A673 (cell line): ENCODE measurements at regions not wholly inside any gene's neighbourhood (a gene's known extent, or its start where the extent isn't known, plus 50 kb on each side); places are given as distances from the start of the nearest gene placed in this dataset.

Source experiments
- BruUV-seq: library from RNA; stranded (reverse); fragments of 400-500 nt; replicated peaks from 2 replicates; lab custom pipeline; 2021; lab: Mats Ljungman, UMichigan
- CTCF ChIA-PET: fragments of 300-600 bp; sonication (Branson Sonifier 250); formaldehyde crosslinking; loops from one replicate; lab custom pipeline; 2022; ENCODE audit warnings: antibody characterized with exemption; lab: Charles Lee
- POLR2A ChIA-PET: fragments of 300-600 bp; sonication (Branson Sonifier 250); formaldehyde crosslinking; loops from one replicate; lab custom pipeline; 2022; ENCODE audit warnings: antibody characterized with exemption; ENCODE audit not compliant: low non-redundant PET; lab: Charles Lee
- DNase-seq: peaks from one replicate; pipeline ENCODE4 v3.0.0-alpha.2; 2015; ENCODE audit warnings: low spot score
- H3K27ac ChIP-seq: fragments of 200-600 bp; sonication (generic); 2 replicates; pipeline ENCODE4 v1.5.1; 2016; ENCODE audit warnings: mixed run types, low read depth, mild to moderate bottlenecking, mixed read lengths, antibody characterized with exemption, low read length; ENCODE audit not compliant: poor library complexity, severe bottlenecking
- H3K27me3 ChIP-seq: fragments of 200-600 bp; sonication (generic); replicated peaks from 2 replicates; pipeline ENCODE4 v1.6.1; 2017; ENCODE audit warnings: mixed run types, low read depth, mild to moderate bottlenecking, mixed read lengths, antibody characterized with exemption, low read length; ENCODE audit not compliant: insufficient read depth, poor library complexity
- H3K36me3 ChIP-seq: fragments of 200-600 bp; sonication (generic); 2 replicates; pipeline ENCODE4 v1.6.1; 2016; ENCODE audit warnings: mixed run types, mild to moderate bottlenecking, mixed read lengths, antibody characterized with exemption, low read length; ENCODE audit not compliant: insufficient read depth, poor library complexity, severe bottlenecking
- H3K4me1 ChIP-seq: fragments of 200-600 bp; sonication (generic); 2 replicates; pipeline ENCODE4 v1.6.1; 2017; ENCODE audit warnings: mixed run types, mild to moderate bottlenecking, mixed read lengths, antibody characterized with exemption, low read length; ENCODE audit not compliant: insufficient read depth, poor library complexity, severe bottlenecking
- H3K4me3 ChIP-seq: fragments of 200-600 bp; sonication (generic); 2 replicates; pipeline ENCODE4 v1.5.1; 2016; ENCODE audit warnings: low read depth, mixed run types, mild to moderate bottlenecking, mixed read lengths, low read length; ENCODE audit not compliant: poor library complexity, severe bottlenecking
- H3K9me3 ChIP-seq: fragments of 200-600 bp; sonication (generic); 2 replicates; pipeline ENCODE4 v1.6.1; 2016; ENCODE audit warnings: mixed run types, low read depth, mild to moderate bottlenecking, mixed read lengths, antibody characterized with exemption, low read length; ENCODE audit not compliant: poor library complexity, severe bottlenecking
- EZH2 ChIP-seq: fragments of 200-600 bp; sonication (generic); IDR thresholded peaks from 2 replicates; pipeline ENCODE4 v1.6.1; 2017; ENCODE audit warnings: borderline replicate concordance, low read depth, mild to moderate bottlenecking, mixed read lengths, antibody characterized with exemption, low read length; ENCODE audit not compliant: poor library complexity, severe bottlenecking
- intact Hi-C: fragments of 100-400 bp; cut with micrococcal nuclease; formaldehyde crosslinking; loops from one replicate; pipeline ENCODE4 v1.10.0; 2022; ENCODE audit not compliant: unreplicated experiment
- TF ChIP-seq, protein P1 (sequence below): fragments of 300-800, 200-600 bp; sonication (generic); conservative IDR thresholded peaks from 2 replicates; pipeline ENCODE4 v1.5.1; 2017; ENCODE audit warnings: low read depth, mild to moderate bottlenecking, antibody characterized with exemption, low read length, moderate library complexity, mixed read lengths

DNA sequence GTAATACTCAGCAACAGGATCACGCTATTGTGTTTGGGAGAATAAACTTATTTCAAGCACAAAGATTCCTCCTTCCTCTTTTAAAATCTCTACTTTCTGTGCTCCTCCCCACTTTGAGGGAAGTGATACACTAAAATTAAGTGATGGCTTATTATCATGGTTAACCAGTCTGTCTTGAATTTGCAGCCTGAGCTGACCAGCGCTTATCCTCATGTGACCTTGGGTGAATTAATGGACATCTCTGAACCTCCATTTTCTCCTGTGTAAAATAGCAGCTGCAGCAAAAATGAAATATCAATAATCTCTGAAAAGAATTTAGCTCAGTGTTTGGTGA lies 222.6 kb downstream of the BCAS1 start:
- no TSS peak for BruUV-seq
- TF ChIP-seq EZH2 = no peak
- TF ChIP-seq, protein P1, sequence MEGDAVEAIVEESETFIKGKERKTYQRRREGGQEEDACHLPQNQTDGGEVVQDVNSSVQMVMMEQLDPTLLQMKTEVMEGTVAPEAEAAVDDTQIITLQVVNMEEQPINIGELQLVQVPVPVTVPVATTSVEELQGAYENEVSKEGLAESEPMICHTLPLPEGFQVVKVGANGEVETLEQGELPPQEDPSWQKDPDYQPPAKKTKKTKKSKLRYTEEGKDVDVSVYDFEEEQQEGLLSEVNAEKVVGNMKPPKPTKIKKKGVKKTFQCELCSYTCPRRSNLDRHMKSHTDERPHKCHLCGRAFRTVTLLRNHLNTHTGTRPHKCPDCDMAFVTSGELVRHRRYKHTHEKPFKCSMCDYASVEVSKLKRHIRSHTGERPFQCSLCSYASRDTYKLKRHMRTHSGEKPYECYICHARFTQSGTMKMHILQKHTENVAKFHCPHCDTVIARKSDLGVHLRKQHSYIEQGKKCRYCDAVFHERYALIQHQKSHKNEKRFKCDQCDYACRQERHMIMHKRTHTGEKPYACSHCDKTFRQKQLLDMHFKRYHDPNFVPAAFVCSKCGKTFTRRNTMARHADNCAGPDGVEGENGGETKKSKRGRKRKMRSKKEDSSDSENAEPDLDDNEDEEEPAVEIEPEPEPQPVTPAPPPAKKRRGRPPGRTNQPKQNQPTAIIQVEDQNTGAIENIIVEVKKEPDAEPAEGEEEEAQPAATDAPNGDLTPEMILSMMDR = no peak
- Histone ChIP-seq H3K36me3 (no peaks in the 10 kb centered on the region), H3K4me1 (peaks cover 7% of the 10 kb centered on the region), H3K27ac (no peak overlapping the region), H3K27me3 (no peaks in the 10 kb centered on the region), H3K4me3 (no peak overlapping the region), H3K9me3 (no peaks in the 10 kb centered on the region)
- ChIA-PET POLR2A (no interaction called here), CTCF (no interaction called here)
- DNase-seq = no peak
- intact Hi-C loops = no loop called here

DNA sequence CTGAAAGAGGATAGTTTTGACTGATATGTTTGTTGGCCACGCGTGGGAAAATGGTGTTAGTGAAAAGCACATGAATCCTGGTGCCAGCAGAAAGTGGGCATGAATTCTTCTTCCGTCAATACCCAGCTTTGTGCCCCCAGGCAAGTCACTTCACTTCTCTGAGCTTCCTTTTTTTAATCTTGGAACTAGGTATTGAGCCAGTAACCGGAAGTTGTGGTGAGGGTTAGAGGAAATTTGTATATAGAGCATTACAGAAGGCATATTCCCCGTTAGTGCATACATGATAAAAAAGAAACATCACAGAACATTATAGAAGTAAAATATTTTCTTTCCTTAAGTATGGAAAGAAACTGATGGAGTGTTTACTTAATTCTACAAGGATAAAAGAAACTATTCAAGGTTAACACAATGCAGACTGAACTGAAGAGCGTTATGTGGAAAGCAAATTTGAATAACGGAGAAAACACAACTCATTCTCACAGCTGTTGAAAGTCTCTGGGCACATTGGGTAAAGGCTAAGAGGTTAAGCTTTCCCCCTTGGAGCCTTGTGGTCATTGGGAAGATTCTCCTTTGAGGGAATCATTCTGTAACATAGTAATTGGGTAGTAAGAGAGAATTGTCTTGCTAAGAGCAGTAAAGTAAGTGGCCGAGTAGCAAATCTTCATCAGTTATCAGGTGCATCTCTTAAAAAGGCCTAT lies 223.1 kb downstream of the BCAS1 start:
- CTCF ChIA-PET = no interaction called here
- no TSS peak for BruUV-seq
- H3K27ac ChIP-seq = no peak overlapping the region

DNA sequence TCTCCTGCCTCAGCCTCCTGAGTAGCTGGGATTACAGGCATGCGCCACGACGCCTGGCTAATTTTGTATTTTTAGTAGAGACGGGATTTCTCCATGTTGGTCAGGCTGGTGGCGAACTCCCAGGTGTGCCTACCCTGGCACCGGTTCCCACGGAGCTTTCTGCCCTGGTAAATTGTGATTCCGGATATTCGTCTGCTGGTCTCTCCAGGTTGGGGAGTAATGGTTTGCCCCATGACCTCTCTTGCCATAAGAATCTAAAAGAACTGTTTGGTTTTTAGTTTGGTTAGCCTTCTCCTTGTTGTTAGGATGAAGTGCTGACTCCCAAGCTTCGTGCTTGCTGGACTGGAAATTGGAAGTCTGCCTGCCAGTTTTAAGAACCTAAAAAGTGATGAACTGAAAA lies 223.8 kb downstream of the BCAS1 start:
- intact Hi-C loops = no loop called here
- Histone ChIP-seq H3K27me3 (no peaks in the 10 kb centered on the region), H3K27ac (no peak overlapping the region), H3K4me3 (no peak overlapping the region), H3K9me3 (no peaks in the 10 kb centered on the region), H3K36me3 (no peaks in the 10 kb centered on the region), H3K4me1 (no peaks in the 10 kb centered on the region)
- TF ChIP-seq, protein P1 = no peak
- no peak for TF ChIP-seq EZH2
- CTCF ChIA-PET = no interaction called here
- no TSS peak for BruUV-seq
- no peak for DNase-seq
- POLR2A ChIA-PET = no interaction called here

More for the DNA sequence above, 223.1 kb downstream of the BCAS1 start:
- Histone ChIP-seq H3K4me3 (no peak overlapping the region), H3K9me3 (no peaks in the 10 kb centered on the region), H3K4me1 (peaks cover 4% of the 10 kb centered on the region), H3K27me3 (no peaks in the 10 kb centered on the region), H3K36me3 (no peaks in the 10 kb centered on the region)
- POLR2A ChIA-PET = no interaction called here
- DNase-seq = no peak
- TF ChIP-seq, protein P1 = no peak
- TF ChIP-seq EZH2 = no peak
- intact Hi-C loops = no loop called here
